ENCODE measurements at regions not wholly inside any gene's neighbourhood (a gene's known extent, or its start where the extent isn't known, plus 50 kb on each side); places are given as distances from the start of the nearest gene placed in this dataset.

DNA sequence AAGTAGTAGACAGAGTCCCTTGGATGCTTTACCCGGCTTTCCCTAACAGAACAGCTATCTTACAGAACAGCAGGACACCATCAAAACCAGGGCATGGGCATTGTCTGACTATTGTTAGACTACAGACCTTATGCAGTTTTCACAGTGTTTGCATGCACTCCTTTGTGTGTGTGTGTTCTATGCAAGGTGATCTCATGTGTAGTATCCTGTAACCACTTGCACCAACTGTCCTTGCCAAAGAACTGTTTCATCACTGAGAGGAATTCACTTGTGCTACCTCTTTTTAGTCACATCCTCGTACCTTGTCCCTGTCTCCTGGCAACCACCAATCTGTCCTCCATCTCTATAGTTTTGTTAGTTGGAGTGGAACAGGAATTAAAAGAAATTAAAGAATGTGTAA lies 183.6 kb upstream of the PZP start:
- no peak for TF ChIP-seq CTCF (IDR thresholded peaks at IDR 0.05; ENCODE audit: unreplicated experiment in 3 of 3)
- H3K9me3 Mint-ChIP-seq = no peaks in the 10 kb centered on the region
- peaks cover 15% of the 10 kb centered on the region for H3K4me1 Mint-ChIP-seq
- H3K27me3 Mint-ChIP-seq (ENCODE audit: low read depth) = no peaks in the 10 kb centered on the region
- peak overlapping the region; percentile 73 to 90 (median 85) for H3K27ac Mint-ChIP-seq
- peaks cover 6% of the 10 kb centered on the region for H3K36me3 Mint-ChIP-seq (ENCODE audit: low read depth)
- no peak overlapping the region for H3K4me3 Mint-ChIP-seq

DNA sequence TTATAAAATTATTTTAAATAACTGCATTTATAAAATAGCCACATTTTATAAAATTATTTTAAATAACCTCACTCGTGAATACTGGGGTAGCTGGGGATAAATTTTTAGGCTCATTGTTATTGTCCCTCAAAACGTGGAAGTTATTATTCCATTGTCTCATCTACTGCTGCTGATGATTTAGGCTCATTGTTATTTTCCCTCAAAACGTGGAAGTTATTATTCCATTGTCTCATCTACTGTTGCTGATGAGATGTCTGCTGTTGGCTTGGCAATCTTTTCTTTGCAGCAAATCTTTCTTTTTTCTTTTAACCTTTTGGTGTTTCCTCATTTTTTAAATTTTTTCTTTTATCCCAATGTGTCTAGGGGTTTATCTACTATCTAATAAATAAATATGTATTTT lies 182.6 kb upstream of the PZP start:
- H3K9me3 Mint-ChIP-seq = no peaks in the 10 kb centered on the region
- H3K4me1 Mint-ChIP-seq = peaks cover 15% of the 10 kb centered on the region
- no peaks in the 10 kb centered on the region for H3K36me3 Mint-ChIP-seq (ENCODE audit: low read depth)
- no peaks in the 10 kb centered on the region for H3K27me3 Mint-ChIP-seq (ENCODE audit: low read depth)
- H3K27ac Mint-ChIP-seq = no peak overlapping the region
- TF ChIP-seq CTCF (IDR thresholded peaks at IDR 0.05; ENCODE audit: unreplicated experiment in 3 of 3) = no peak
- H3K4me3 Mint-ChIP-seq = no peak overlapping the region

DNA sequence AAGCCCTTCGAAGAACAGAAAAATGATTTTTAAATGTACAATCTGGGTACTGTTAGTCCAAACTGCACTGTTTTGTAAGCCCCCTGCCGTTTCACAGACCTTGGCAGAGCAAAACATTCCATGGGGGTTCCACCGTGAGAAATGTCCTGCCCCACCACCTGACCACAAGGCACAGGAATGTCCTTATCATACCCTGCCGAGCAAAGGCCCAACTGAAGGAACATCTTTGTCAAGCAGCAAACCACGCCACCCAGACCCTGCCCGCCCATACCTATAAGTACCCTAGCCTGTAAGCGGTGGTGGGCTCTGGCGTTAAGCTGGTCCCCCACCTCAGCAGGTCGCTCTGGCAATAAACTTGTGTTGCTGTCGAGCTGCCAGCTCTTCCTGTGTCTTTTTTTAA lies 181.6 kb upstream of the PZP start:
- H3K27me3 Mint-ChIP-seq (ENCODE audit: low read depth) = no peaks in the 10 kb centered on the region

DNA sequence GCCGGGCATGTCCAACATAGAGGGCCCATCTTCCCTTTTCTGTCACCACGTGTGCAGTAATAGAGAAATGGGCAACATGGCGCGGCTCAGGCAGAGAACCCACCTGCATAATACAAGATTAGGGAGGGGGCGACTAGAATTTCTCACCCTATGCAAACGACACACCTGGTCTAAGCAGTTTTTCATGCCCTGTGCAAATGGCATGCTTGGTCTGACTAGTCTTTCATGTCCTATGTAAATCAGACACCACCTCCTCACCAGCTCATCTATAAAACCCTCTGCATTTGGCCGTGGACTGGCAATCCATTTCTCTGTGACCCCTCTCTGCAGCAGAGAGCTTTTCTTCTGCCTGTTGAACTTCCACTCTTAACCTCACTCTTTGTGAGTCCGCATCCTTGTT lies 180.2 kb upstream of the PZP start:
- no peak overlapping the region for H3K27ac Mint-ChIP-seq
- H3K36me3 Mint-ChIP-seq (ENCODE audit: low read depth) = no peaks in the 10 kb centered on the region
- H3K9me3 Mint-ChIP-seq = no peaks in the 10 kb centered on the region
- peaks cover 15% of the 10 kb centered on the region for H3K4me1 Mint-ChIP-seq
- no peak for TF ChIP-seq CTCF (IDR thresholded peaks at IDR 0.05; ENCODE audit: unreplicated experiment in 3 of 3)
- no peaks in the 10 kb centered on the region for H3K27me3 Mint-ChIP-seq (ENCODE audit: low read depth)
- no peak overlapping the region for H3K4me3 Mint-ChIP-seq

More for the DNA sequence above, 181.6 kb upstream of the PZP start:
- no peak overlapping the region for H3K4me3 Mint-ChIP-seq
- peaks cover 15% of the 10 kb centered on the region for H3K4me1 Mint-ChIP-seq
- H3K36me3 Mint-ChIP-seq (ENCODE audit: low read depth) = no peaks in the 10 kb centered on the region
- no peak for TF ChIP-seq CTCF (IDR thresholded peaks at IDR 0.05; ENCODE audit: unreplicated experiment in 3 of 3)
- H3K9me3 Mint-ChIP-seq = no peaks in the 10 kb centered on the region
- H3K27ac Mint-ChIP-seq = no peak overlapping the region

DNA sequence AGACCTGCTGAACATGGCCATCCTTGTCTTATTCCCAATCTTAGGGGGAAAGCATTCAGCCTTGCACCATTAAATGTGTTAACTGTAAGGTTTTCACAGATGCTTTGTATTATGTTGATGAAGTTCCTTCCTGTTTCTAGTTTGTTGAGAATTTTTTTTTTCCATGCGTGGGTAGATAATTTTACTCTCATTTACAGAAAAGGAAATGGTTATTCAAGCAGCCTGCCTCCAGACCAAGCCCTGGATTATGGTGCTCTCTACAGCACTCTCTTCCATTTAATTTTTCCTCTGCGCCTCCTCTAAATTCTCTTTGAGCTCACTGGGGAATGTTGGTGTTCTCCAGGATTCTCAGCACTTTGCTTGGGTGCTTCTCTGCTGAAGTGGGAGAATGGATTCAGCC lies 179.3 kb upstream of the PZP start:
- no peaks in the 10 kb centered on the region for H3K27me3 Mint-ChIP-seq (ENCODE audit: low read depth)
- H3K4me1 Mint-ChIP-seq = peaks cover 8% of the 10 kb centered on the region
- peak overlapping the region in 1 of 3 experiments; percentile 32 for H3K27ac Mint-ChIP-seq
- H3K9me3 Mint-ChIP-seq = no peaks in the 10 kb centered on the region
- H3K36me3 Mint-ChIP-seq (ENCODE audit: low read depth) = no peaks in the 10 kb centered on the region
- H3K4me3 Mint-ChIP-seq = no peak overlapping the region
- TF ChIP-seq CTCF (IDR thresholded peaks at IDR 0.05; ENCODE audit: unreplicated experiment in 3 of 3) = no peak

GRCh38 chr12:9383585-9383984 lies 175.4 kb upstream of the PZP start:
- Mint-ChIP-seq H3K4me3 (no peak overlapping the region), H3K36me3 (ENCODE audit: low read depth) (no peaks in the 10 kb centered on the region), H3K27ac (no peak overlapping the region), H3K9me3 (no peaks in the 10 kb centered on the region), H3K27me3 (ENCODE audit: low read depth) (no peaks in the 10 kb centered on the region), H3K4me1 (no peaks in the 10 kb centered on the region)
- TF ChIP-seq CTCF (IDR thresholded peaks at IDR 0.05; ENCODE audit: unreplicated experiment in 3 of 3) = no peak
